T-helper 9 cell (primary cell): ENCODE measurements at regions not wholly inside any gene's neighbourhood (a gene's known extent, or its start where the extent isn't known, plus 50 kb on each side); places are given as distances from the start of the nearest gene placed in this dataset.

Experiments used
- DNase-seq: peaks from one replicate; pipeline ENCODE4 v3.0.0-alpha.2; 2020

GRCh38 chr19:28971049-28971448 is 241.9 kb downstream of the UQCRFS1 start:
- no peak for DNase-seq

DNA sequence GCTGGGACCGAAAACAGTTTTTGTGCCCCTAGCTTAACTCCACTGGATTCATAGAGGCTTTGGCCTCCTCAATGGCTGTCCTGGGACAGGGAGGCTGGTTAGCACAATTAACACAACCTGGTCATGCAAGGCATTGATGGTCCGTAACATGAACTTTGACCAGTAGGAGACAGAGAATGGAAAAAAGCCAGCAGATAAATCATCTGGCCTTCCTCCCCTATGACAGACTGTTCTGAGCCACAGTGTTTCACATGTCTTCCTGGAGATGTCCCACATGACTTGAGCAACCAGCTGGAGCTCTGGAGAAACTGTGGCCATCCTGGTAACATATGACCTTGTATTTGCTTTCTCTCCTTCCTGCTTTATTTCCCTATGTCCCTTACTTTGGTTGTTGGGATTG is 244.2 kb downstream of the UQCRFS1 start:
- no peak for DNase-seq

- no peak for DNase-seq
Measured at GRCh38 chr19:28966737-28967399, 246.1 kb downstream of the UQCRFS1 start.

- DNase-seq = no peak
Measured at GRCh38 chr19:28964500-28964899, 248.5 kb downstream of the UQCRFS1 start.

- DNase-seq = no peak
Measured at GRCh38 chr19:28963486-28964250, 249.3 kb downstream of the UQCRFS1 start.

DNA sequence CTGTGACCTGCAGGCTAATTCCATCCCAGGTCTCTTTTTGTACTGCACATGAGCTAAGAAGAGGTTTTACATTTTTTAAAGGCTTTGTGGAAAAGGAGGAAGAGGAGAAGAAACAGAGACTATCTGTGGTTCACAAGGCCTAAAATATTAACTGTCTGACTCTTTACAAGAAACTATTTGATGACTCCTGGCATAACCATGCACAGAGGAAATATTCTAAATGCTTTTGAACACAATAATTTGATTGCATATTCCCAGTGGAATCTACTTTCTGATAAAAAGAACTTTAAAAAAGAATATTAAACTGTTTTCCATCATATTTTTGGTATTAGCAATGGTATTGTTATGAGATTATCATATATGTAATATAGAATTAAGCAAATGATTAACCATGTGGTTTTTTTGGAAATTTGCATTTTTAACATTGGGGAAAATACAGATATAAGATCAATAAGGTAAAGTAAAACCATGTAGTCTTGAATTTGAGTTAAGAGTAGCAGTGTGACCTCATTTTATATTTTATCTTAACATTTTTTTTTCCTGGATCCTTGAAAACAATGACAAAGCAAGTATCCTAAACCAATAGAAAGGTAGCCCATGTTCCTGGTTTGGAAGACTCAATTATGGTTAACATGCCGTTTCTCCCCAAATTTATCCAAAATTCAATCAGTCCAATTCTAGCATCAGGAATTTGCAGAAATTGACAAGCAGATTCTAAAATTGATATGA is 251.0 kb downstream of the UQCRFS1 start:
- DNase-seq = no peak

DNA sequence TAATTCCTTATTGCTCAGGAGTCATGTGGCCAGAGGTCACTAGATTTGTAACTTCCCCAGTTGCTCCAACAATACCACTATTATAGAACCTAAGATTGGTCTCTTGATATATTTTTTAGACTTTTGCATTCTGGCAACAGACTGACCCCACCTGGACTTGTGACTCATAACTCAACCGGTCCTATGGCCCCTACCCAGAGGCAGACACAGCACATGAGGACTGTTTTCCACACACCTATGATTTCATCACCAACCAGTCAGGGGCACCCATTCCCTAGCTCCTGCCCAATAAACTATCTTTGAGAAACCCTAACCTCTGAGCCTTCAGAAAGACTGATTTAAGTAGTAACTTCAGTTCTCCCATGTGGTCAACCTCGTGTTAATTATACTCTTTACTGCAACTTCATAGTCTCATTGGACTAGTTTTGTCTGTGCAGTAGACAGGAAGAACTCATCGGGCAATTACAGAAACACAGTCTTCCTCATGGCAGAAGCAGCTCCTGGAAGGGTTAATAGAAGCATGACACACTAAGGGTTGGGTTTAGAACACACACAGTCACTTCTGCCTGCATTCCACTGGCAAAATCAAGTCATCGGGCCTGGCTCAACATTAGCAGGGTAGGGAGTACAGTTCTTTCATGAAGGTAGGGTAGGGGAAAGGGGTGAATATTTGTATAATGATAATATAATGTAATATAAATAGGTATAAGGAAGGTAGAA is 251.8 kb downstream of the UQCRFS1 start:
- DNase-seq = no peak

- DNase-seq = no peak
Measured at GRCh38 chr19:28960586-28960985, 252.4 kb downstream of the UQCRFS1 start.

GRCh38 chr19:28956961-28957360 is 256.0 kb downstream of the UQCRFS1 start:
- DNase-seq = no peak

- no peak for DNase-seq
Measured at GRCh38 chr19:28956421-28956820, 256.5 kb downstream of the UQCRFS1 start.

- DNase-seq = no peak
Measured at GRCh38 chr19:28949535-28949934, 263.4 kb downstream of the UQCRFS1 start.

- DNase-seq = no peak
Measured at GRCh38 chr19:28949027-28949426, 263.9 kb downstream of the UQCRFS1 start.

GRCh38 chr19:28948566-28948965 is 264.4 kb downstream of the UQCRFS1 start:
- DNase-seq = no peak

DNA sequence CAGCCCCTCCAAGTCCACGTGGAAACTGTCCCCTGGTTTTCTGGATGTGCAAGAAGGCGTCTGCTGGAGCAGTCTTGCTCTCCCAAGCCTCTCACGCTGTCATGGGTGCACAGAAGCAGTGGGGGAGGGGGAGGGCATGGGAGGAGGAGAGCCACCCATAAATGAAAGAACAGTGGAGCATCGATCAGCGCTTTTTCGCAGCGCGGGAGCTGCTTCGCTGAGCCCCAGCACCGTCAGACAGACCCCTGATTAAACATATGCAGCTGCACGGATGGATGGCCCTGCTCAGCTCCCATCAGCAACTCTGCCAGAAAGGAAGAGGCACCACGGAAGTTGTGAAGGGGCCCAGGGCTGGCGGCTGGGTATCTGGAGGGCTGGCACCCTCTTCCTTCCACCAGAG is 264.9 kb downstream of the UQCRFS1 start:
- DNase-seq = no peak

DNA sequence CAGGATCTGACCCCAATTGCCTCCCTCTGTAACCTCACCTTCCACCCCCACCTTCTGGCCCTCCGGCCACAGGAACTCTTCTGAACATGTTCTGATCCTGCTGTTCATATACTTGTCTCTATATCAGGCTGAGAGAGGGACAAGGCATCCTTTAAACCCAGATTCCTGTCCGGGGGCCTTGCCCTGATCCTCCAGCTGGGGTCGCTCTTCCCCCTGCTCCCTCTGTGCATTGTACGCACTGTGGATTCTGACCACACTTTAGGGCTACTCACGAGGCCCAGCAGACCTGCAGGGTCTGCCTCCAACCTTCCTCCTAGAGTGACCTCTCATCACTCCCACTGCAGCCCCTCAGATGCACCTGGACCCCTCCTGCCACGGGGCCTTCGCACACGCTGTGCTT is 269.3 kb downstream of the UQCRFS1 start:
- no peak for DNase-seq

GRCh38 chr19:28941833-28942232 is 271.1 kb downstream of the UQCRFS1 start:
- DNase-seq = no peak

DNA sequence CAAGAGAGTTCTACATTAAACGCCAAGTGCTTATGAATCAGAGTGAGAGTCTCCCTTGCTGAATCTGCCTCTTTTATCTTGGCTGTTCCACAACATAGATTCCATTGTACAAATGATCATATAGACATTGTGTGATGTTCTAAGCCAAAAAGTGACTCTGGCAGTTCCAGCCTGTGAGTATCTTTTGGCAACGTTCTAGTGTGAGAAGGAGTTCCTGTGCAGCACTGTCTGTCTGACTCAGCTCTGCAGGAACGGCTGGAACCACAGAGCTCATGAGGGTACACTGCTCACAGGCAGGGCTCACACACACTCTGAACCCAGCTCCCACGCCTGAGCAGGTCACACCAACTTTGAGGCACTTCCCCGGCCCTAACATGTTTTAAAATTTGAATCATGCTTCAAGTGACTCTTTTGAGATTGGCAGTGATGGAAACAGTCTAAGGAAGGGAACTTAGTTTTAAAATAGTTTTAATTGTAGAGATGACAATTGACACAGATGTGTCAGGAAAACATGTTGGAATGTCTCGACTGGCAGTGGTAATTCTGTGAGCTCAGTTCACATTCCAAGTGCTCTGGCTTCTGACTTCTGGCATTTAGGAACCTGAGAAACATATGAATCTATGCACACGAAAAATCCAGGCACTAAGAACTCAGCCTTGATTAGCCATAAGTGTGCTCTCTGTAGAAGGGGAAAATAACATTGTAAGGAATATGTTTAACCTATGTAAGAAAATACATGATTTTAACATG is 272.0 kb downstream of the UQCRFS1 start:
- DNase-seq = no peak

GRCh38 chr19:28939236-28939635 is 273.7 kb downstream of the UQCRFS1 start:
- no peak for DNase-seq

GRCh38 chr19:28936001-28936400 is 276.9 kb downstream of the UQCRFS1 start:
- DNase-seq = no peak

DNA sequence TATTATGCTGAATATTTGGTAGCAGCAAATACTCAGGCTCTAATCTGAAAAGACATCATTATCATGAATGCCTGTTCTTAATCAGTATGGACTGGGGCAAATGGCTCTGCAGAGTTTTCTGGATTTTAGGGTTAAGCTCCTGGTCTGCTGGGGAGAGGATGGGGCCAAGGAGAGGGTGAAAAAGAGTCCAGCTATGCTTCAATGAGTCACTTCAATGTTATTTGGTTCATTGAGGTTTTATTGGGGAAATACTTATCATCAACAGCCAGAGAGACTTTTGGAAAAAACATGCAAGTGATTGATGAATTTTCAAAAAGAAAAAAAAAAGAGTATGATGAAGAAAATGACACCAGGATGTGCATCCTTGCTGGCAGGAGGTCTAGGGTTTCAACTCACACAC is 278.3 kb downstream of the UQCRFS1 start:
- DNase-seq = no peak

- DNase-seq = no peak
Measured at GRCh38 chr19:28933039-28933438, 279.9 kb downstream of the UQCRFS1 start.

DNA sequence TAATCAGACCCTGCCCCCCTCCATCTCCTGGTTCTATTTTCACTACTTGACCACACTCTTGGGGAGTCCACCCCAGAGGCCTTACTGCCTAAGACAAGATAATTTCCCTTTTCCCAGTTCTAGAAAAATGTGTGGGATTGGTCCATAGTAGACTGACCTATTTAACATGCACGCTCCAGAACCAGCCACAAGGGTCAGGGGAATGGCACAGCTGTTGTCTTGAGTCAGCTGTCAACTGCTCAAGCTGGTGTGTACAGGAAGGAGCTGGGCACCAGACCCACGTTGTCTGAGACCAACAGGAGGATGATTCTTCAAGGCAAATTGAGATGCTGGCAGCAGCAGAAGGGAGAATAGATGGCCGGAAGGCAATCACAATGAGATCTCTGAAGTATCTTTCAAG is 280.5 kb downstream of the UQCRFS1 start:
- no peak for DNase-seq
